Muscle of back (tissue), 3 donors: ENCODE measurements at regions not wholly inside any gene's neighbourhood (a gene's known extent, or its start where the extent isn't known, plus 50 kb on each side); places are given as distances from the start of the nearest gene placed in this dataset.

Source experiments
- DNase-seq, 3 donors: peaks; one replicate each; pipeline versions ENCODE4 v3.0.0 to v3.0.0-alpha.2; 2013

- no peak for DNase-seq
These were observed 818.4 kb upstream of the CDH2 start for GRCh38 chr18:28995319-28995718.

DNA sequence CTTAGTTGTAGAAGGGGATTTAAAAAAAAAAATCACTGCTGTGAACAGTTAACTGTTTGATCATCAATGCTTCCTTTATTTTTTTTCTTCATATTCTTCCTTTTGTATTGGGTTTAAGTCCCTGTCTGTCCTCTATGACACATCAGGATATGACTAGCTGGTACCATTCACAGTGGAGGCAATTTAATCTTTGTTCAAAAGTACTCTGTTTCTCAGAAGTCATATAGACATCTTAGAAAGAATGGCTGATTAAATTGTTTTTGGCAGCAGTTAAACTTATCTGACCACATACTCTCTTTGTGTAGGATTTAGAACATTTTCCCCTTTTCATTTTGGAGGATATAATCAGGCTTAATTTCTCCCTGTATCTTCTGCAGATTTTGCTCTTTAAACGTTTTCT lies 807.8 kb upstream of the CDH2 start:
- DNase-seq, result no peak

DNA sequence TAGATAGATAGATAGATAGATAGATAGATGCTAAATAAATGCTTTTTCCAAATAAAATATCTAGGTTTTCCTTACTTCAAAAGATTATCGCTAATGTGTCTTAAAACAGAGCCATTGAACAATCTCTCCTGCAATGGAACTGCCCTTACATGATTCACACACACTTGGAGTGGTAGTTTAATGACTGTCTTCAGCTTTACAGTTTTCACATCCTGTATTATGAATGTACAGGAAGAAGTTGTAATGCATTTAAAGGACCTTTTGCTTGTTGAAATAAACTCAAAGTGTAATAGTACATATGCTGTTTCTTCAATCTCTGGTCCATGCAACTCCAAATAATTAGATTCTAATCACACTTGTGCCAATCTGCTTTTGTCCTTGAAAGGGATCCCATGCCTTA lies 797.6 kb upstream of the CDH2 start:
- no peak for DNase-seq

DNA sequence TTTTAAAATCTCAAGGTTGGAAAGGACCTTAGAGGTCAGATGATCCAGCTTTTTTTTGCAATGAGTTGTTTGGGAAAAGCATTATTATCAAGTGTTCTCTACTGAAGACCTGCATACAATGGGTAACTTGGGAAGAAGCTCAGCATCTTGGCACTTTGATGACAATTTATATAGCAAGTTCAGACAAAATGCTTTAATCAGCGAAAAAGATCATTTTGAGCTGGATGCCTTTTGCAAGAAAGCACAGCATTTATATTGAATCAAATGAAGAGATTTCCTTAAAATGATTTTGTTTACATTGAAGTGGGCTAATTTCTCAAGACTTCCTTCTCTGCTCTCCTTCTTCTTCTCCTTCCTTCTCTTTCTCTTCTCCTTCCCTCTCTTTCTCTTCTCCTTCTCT lies 796.4 kb upstream of the CDH2 start:
- DNase-seq, result no peak

GRCh38 chr18:28972333-28972907 lies 795.5 kb upstream of the CDH2 start:
- DNase-seq, result no peak

- DNase-seq, result peak in 2 of 3 donors; percentile 10 to 38
These were observed 786.6 kb upstream of the CDH2 start for GRCh38 chr18:28963481-28963880.

GRCh38 chr18:28961669-28962228 lies 784.8 kb upstream of the CDH2 start:
- no peak for DNase-seq

- DNase-seq, result no peak
These were observed 783.2 kb upstream of the CDH2 start for GRCh38 chr18:28960146-28960545.

GRCh38 chr18:28952339-28952738 lies 775.4 kb upstream of the CDH2 start:
- DNase-seq, result no peak

GRCh38 chr18:28947900-28948299 lies 771.0 kb upstream of the CDH2 start:
- DNase-seq, result no peak

GRCh38 chr18:28946471-28946870 lies 769.5 kb upstream of the CDH2 start:
- DNase-seq, result no peak

GRCh38 chr18:28922936-28923335 lies 746.0 kb upstream of the CDH2 start:
- DNase-seq, result no peak

DNA sequence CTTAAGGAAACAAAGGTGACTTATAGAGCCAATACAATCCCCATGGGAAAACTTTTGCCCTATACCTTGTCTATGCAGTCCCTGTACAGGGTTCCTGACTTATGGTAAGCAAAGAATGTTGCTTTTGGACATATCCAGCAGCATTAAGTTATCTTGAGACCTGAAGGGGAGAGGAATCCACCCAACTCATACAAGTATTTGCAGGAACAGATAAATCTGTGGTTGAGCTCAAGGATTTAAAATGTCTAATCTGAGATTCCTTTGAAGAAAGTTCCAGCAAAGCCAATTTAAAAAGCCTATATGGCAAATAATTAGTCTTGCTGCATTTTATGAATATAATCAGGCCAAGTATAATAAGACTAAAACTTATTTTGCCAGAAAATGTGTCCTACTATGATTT lies 739.5 kb upstream of the CDH2 start:
- DNase-seq, result no peak

GRCh38 chr18:28905509-28905908 lies 728.6 kb upstream of the CDH2 start:
- DNase-seq, result peak in 1 of 3 donors; percentile 24

- DNase-seq, result no peak
These were observed 727.9 kb upstream of the CDH2 start for GRCh38 chr18:28904789-28905364.

GRCh38 chr18:28903306-28903705 lies 726.4 kb upstream of the CDH2 start:
- peak in 1 of 3 donors; percentile 6 for DNase-seq

DNA sequence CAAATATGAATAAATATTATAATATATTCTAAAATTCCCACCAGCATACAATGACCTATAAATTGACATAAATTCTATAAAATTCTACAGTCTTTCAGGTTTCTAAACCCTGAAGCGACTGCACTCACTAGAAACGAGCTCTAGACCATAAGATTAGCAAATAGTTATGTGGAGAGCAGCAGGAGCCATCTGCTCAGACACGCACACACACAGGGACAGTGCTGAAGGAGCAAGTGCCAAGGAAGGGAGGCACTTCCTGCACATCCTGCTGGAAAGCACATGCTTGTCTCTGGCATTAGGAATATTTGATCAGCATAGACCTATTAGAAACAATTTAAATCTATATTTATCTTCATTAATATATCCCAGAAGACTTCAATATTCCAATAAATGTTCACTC lies 713.9 kb upstream of the CDH2 start:
- DNase-seq, result no peak

DNA sequence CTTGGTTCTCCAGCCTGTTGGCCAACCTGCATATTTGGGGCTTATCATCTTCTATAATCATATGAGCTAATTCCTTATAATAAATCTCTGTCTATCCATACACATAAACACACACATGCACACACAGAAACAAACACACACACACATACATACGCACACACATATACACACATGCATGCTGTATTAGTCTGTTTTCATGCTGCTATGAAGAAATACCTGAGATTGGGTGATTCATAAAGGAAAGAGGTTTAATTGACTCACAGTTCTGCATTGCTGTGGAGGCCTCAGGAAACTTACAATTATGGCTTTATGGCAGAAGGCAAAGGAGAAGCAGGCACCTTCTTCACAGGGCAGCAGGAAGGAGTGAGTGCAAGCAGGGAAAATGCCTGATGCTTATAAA lies 707.4 kb upstream of the CDH2 start:
- no peak for DNase-seq

DNA sequence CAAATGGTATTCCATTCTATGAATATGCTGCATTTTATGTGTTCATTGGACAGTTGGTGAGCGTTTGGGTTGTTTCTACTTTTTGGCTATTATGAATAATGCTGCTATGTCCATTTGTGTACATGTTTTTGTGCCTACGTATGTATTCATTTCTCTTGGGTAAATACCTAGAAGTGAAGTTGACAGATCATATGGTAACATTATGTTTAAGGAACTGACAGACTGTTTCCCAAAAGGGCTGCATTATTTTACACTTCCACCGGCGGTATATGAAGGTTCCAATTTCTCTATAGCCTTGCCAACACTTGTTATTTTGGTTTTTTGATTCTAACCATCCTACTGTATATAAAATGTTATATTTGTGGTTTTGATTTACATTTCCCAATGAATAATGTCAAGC lies 703.9 kb upstream of the CDH2 start:
- DNase-seq, result no peak

DNA sequence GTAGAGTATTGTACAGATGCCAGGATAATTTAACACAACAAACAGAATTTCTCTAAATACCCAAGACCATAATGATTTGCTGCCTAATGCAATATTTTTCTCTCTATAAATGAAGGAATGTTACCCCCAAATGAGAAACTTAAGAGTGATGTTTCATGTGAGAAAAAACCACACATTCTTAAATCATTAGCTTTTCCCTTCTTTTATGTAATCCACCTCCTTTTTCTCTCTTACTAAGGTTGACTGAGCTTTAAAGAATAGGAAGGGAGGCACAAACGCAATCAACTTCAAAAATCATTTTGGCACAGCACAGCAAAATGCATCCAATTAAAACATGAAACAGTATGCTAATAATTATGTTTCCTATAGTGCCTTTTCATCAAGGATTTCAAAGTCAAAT lies 698.1 kb upstream of the CDH2 start:
- DNase-seq, result no peak

DNA sequence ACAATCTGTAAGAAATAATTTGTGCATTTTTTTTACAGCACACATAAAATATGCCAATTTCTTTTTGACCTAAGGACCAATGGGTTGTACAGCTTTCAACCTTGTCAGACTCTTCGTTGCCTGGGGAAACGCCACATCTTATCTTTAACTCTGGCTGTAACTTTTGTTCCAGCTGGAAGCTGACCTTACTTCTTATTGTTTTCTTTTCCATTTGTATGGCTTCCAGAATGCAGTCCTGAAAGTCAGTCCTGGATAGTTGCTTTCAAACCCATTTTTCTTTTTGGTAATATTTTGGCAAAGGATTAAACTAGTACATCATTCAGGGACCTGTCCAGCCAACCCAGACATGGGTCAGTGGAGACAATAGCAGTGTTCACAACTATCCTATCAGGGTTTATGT lies 686.5 kb upstream of the CDH2 start:
- peak in 1 of 3 donors; percentile 21 for DNase-seq

- DNase-seq, result no peak
These were observed 681.3 kb upstream of the CDH2 start for GRCh38 chr18:28858248-28858647.

DNA sequence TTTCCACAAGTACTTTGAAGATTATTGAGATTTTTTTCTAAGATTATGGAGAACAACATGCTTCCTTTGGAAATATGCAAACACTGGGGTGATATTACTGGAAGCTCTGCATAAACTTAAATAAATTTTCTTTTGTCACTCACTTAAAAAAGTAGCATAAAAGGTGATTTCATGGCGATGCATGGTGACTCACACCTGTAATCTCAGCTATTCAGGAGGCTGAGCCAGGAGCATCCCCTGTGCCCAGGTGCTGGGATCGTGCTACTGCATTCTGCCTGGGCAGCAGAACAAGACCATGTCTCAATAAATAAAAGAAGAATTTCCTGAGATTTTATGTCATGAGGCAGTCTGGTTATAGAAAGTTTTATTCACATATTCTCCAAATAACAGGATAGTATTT lies 679.1 kb upstream of the CDH2 start:
- DNase-seq, result peak in 1 of 3 donors; percentile 9

DNA sequence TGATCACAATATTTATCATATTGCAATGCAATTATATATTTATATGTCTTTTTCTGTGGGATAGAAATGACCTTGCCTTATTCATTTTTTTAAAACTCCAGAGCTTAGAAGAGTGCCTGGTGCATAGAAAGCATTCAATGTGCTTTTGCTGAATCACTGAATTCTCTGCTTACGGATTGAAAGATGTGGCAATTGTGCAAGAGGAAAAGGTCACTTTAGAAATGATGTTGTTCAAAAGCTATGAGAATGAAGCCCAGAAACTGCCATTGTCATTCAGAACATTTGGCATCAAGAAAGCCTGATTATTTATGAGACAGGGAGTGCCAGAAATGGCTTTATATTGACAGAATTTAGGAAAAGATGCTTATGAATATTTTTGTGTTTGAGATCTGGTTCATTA lies 678.6 kb upstream of the CDH2 start:
- DNase-seq, result peak in 2 of 3 donors; percentile 15 to 39
